ENCODE measurements at regions not wholly inside any gene's neighbourhood (a gene's known extent, or its start where the extent isn't known, plus 50 kb on each side); places are given as distances from the start of the nearest gene placed in this dataset.
A peak's percentile ranks its signal among the peaks of the same experiment; 100 is the strongest.

- H3K27ac ChIP-seq, result no peak overlapping the region
- H3K4me1 ChIP-seq (ENCODE audit: low read depth), result no peaks in the 10 kb centered on the region
- no peak for DNase-seq (ENCODE audit: low read depth in 1 of 2, low spot score in 1 of 2)
- no peaks in the 10 kb centered on the region for H3K27me3 ChIP-seq
- H3K36me3 ChIP-seq, result no peaks in the 10 kb centered on the region
- TF ChIP-seq CTCF (IDR thresholded peaks at IDR 0.05; ENCODE audit: low read depth, low read length), result no peak
- no peak overlapping the region for H3K4me3 ChIP-seq
- H3K9me3 ChIP-seq (ENCODE audit: low read depth), result no peaks in the 10 kb centered on the region
Measured at GRCh38 chr6:119459207-119459974, 109.8 kb upstream of the MAN1A1 start.

GRCh38 chr6:119454714-119455113 is 105.2 kb upstream of the MAN1A1 start:
- no peaks in the 10 kb centered on the region for H3K27me3 ChIP-seq

GRCh38 chr6:119453242-119454200 is 104.0 kb upstream of the MAN1A1 start:
- no peak for TF ChIP-seq CTCF (IDR thresholded peaks at IDR 0.05; ENCODE audit: low read depth, low read length)
- H3K9me3 ChIP-seq (ENCODE audit: low read depth), result no peaks in the 10 kb centered on the region
- H3K4me1 ChIP-seq (ENCODE audit: low read depth), result peaks cover 7% of the 10 kb centered on the region
- no peaks in the 10 kb centered on the region for H3K27me3 ChIP-seq
- H3K4me3 ChIP-seq, result no peak overlapping the region
- H3K36me3 ChIP-seq, result no peaks in the 10 kb centered on the region
- DNase-seq (ENCODE audit: low read depth in 1 of 2, low spot score in 1 of 2), result no peak
- H3K27ac ChIP-seq, result no peak overlapping the region

More at GRCh38 chr6:119454714-119455113, 105.2 kb upstream of the MAN1A1 start:
- H3K9me3 ChIP-seq (ENCODE audit: low read depth), result no peaks in the 10 kb centered on the region
- TF ChIP-seq CTCF (IDR thresholded peaks at IDR 0.05; ENCODE audit: low read depth, low read length), result no peak
- peaks cover 7% of the 10 kb centered on the region for H3K4me1 ChIP-seq (ENCODE audit: low read depth)
- no peak overlapping the region for H3K27ac ChIP-seq
- DNase-seq (ENCODE audit: low read depth in 1 of 2, low spot score in 1 of 2), result peak in 1 of 2 donors; percentile 12
- H3K36me3 ChIP-seq, result no peaks in the 10 kb centered on the region
- H3K4me3 ChIP-seq, result no peak overlapping the region

- Histone ChIP-seq H3K4me3 (no peak overlapping the region), H3K4me1 (ENCODE audit: low read depth) (peaks cover 7% of the 10 kb centered on the region), H3K36me3 (no peaks in the 10 kb centered on the region), H3K27ac (no peak overlapping the region), H3K27me3 (no peaks in the 10 kb centered on the region), H3K9me3 (ENCODE audit: low read depth) (no peaks in the 10 kb centered on the region)
- TF ChIP-seq CTCF (IDR thresholded peaks at IDR 0.05; ENCODE audit: low read depth, low read length), result no peak
- DNase-seq (ENCODE audit: low read depth in 1 of 2, low spot score in 1 of 2), result no peak
Measured at GRCh38 chr6:119449331-119450156, 100.0 kb upstream of the MAN1A1 start.

- H3K27ac ChIP-seq, result no peak overlapping the region
- no peak overlapping the region for H3K4me3 ChIP-seq
- DNase-seq (ENCODE audit: low read depth in 1 of 2, low spot score in 1 of 2), result no peak
- H3K27me3 ChIP-seq, result no peaks in the 10 kb centered on the region
- no peaks in the 10 kb centered on the region for H3K4me1 ChIP-seq (ENCODE audit: low read depth)
- H3K36me3 ChIP-seq, result no peaks in the 10 kb centered on the region
- H3K9me3 ChIP-seq (ENCODE audit: low read depth), result no peaks in the 10 kb centered on the region
- TF ChIP-seq CTCF (IDR thresholded peaks at IDR 0.05; ENCODE audit: low read depth, low read length), result no peak
Measured at GRCh38 chr6:119447921-119448320, 98.4 kb upstream of the MAN1A1 start.

Measured in cardiac muscle cell (in vitro differentiated cells and primary cell).